HG02588 (cell line): ENCODE measurements at regions not wholly inside any gene's neighbourhood (a gene's known extent, or its start where the extent isn't known, plus 50 kb on each side); places are given as distances from the start of the nearest gene placed in this dataset.

Source experiments
- ATAC-seq: cut with Tn5 transposase; IDR thresholded peaks from one replicate; pipeline ENCODE4 v1.9.1; 2021; ENCODE audit warnings: mild to moderate bottlenecking, moderate library complexity; ENCODE audit not compliant: unreplicated experiment

DNA sequence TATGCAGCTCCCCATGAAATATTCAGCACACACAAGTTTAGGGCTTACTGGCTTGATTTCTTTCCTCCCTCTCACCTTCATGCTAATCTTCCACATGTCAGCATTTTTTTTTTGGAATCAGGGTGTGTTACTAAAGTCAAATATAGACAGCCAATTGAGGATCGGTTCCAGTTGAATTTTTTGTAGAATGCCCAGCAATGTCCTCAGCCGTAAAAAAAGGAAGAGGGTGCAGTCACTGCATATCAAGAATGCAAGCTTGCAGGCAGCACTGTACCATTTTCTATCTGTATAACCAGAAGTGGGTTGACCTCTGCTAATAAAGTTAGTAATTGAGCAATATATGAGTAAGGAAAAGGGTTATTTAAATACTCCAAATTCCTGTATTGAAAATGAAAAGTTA lies 51.4 kb upstream of the CHMP2B start:
- ATAC-seq = no peak

GRCh38 chr3:87173776-87174175 lies 53.3 kb upstream of the CHMP2B start:
- ATAC-seq = no peak

GRCh38 chr3:87173071-87173470 lies 54.0 kb upstream of the CHMP2B start:
- ATAC-seq = no peak

- ATAC-seq = peak; percentile 86
Measured at GRCh38 chr3:87167628-87168456, 59.3 kb upstream of the CHMP2B start.

- ATAC-seq = no peak
Measured at GRCh38 chr3:87164245-87164644, 62.9 kb upstream of the CHMP2B start.

DNA sequence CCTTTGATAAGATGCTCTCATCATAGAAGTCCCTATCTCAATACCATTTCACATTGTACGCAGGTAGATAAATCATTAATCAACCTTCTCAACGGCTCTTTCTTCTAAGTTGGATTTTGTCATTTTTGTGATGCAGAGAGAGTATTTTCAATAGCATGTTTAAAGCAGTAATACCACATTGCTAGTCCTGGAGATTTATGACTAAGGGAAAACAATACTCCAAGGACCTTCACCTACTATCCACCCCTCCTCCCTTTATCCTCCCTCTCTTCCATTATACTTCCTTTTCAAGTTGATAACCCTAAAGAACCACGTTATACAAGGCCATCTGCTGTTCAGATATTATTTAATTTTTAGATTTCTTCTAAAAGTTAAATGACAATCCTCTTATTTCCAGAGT lies 65.3 kb upstream of the CHMP2B start:
- ATAC-seq = no peak

DNA sequence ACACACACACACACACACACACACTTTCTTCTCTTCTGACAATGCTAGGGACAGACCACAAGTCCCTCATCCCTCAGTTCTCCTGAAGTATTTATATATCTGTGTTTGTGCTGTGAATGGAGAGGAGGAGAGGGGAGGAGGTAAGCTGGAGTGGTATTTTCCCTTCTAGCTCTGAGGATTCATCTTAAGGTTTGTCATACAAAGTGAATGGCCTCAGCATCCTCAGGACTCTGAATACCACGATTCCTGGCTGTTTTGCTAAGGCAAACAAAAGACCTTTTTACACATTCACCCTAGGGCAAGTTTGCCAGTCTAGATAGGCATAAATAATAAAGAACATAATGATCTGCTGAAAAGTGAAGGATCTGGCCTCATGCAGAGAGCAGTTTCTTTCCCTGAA lies 65.7 kb upstream of the CHMP2B start:
- no peak for ATAC-seq

- ATAC-seq = no peak
Measured at GRCh38 chr3:87161013-87161412, 66.1 kb upstream of the CHMP2B start.

GRCh38 chr3:87158823-87159222 lies 68.3 kb upstream of the CHMP2B start:
- ATAC-seq = no peak

DNA sequence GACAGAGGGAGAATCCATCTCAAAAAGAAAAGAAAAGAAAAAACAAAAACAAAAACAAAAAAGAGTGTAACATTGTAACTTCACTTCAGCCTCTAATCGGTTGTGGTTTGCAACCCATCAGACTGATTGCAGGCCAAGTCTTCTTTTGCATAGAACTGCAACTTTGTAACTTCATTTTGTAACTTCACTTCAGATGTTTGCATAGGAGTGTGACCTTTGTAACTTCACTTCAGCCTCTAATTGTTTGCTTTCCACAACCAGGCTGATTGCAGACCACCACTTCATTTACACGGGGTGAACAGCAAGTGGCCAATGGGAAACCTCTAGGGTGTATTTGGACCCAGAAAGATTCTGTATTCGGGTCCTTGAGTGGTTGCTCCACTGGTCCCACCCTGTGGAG lies 79.1 kb upstream of the CHMP2B start:
- ATAC-seq = no peak

DNA sequence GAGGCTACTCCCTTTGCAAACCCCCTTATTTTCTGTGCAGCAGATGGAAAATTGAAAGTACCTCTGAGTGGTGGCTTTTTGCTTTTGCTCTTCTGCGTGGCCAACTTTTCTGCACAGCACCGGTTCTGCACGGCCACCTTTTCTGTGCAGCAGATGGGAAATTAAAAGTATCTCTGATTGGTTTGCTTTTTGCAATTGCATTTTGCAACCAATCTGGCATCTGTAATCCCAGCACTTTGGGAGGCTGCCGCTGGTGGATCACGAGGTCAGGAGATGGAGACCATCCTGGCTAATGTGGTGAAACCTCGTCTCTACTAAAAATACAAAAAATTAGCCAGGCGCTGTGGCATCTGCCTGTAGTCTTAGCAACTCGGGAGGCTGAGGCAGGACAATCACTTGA lies 79.5 kb upstream of the CHMP2B start:
- no peak for ATAC-seq

DNA sequence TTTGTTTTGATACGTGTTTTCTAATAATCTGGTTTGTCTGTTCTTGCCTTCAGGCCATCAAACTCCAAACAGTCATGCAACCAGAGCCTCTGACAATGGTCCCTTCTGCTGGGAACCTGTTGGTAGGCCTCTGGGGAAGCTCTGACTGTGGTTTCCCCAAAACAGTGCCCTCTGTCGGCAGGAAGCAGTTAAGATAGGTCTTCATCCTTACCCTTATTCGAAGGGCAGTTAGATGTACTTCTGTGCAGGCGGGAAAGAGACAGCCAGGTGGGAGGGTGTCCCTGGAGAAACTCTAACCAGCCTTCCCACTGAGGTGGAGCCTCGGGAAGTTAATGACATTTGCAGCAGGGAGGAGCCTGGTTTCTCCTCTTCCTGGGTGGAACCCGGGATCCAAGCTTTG lies 81.6 kb upstream of the CHMP2B start:
- ATAC-seq = peak; percentile 72

DNA sequence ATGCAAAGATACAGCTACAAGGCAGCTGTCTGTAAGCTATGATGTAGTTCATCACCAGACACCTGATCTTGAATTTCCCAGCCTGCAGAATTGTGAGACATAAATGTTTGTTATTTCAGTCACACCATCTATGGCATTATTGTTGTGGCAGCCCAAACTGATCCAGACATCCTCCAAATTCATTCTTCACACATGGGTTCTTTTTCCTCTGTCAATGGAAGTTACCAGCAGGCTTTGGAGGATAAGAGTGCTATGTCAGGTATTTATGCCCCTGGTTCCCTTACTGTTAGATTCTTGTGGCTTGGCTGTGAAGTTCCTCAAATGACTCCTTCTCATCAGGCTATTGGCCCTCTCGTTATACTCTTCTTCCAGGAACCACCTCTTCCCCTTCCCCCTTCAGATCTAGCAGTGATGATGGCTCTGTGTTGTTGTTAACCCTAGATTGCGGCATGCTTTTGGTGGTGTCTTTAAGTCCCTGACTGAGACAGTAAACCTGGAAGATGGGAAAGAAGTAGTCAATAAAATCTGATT lies 91.0 kb upstream of the CHMP2B start:
- no peak for ATAC-seq

DNA sequence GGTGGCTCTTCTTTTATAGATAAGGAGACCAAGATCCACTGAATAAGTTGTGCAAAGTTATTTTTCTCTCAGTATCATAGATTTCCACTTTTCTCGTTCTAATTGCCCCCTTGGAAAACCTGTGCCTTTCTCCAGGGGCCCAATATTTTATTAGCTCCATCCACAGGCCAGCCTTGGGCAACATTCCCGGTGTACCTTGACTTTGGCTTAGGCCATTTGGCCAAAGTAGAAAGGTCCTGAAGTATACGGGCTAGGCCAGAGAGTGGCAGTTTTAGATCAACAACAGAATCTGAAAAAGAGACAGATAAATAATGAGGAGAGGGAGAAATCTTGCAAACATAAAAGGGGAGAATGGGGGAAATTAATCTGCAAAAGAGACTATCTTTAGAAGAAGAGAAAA lies 91.7 kb upstream of the CHMP2B start:
- ATAC-seq = no peak

DNA sequence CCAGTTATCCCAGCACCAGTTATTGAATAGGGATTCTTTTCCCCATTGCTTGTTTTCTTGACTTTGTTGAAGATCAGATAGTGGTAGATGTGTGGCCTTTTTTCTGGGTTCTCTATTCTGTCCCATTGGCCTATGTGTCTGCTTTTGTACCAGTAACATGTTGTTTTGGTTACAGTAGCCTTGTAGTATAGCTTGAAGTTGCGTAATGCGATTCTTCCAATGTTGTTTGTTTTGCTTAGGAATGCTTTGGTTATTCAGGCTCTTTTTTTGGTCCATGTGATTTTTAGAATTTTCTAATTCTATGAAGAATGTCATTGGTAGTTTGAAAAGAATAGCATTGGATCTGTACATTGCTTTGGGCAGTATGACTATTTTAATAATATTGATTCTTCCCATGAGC lies 94.3 kb upstream of the CHMP2B start:
- ATAC-seq = no peak

DNA sequence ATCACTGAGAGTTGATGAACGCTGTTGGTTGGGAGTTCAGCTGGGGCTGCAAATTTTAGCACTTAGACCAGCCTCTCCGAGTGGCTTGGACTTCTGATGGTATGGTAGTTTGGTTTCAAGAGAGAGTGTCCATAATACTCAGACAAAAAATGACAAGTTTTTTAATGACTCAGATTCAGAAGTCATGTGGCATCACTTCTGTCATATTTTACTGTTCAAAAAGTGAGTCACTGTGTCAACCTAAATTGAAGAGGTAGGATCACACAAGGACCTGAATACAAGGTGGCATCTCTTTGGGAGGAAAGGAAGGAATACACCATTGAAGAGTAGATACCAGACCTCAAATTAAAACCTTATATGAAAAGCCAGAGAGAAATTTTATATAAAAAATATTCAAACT lies 99.1 kb upstream of the CHMP2B start:
- ATAC-seq = no peak

GRCh38 chr3:87127281-87127680 lies 99.8 kb upstream of the CHMP2B start:
- ATAC-seq = no peak

GRCh38 chr3:87126321-87126720 lies 100.8 kb upstream of the CHMP2B start:
- no peak for ATAC-seq

GRCh38 chr3:87125116-87125515 lies 102.0 kb upstream of the CHMP2B start:
- ATAC-seq = no peak

GRCh38 chr3:87122766-87123165 lies 104.3 kb upstream of the CHMP2B start:
- ATAC-seq = no peak

GRCh38 chr3:87121856-87122255 lies 105.3 kb upstream of the CHMP2B start:
- no peak for ATAC-seq

- ATAC-seq = no peak
Measured at GRCh38 chr3:87120881-87121280, 106.2 kb upstream of the CHMP2B start.

GRCh38 chr3:87120236-87120635 lies 106.9 kb upstream of the CHMP2B start:
- no peak for ATAC-seq
